HEK293 (cell line): ENCODE measurements at regions not wholly inside any gene's neighbourhood (a gene's known extent, or its start where the extent isn't known, plus 50 kb on each side); places are given as distances from the start of the nearest gene placed in this dataset.

Source experiments
- CTCF ChIP-seq: fragments of 450-650 bp; formaldehyde crosslinking; IDR thresholded peaks from 2 replicates; pipeline ENCODE4 v1.5.1; 2016; ENCODE audit warnings: missing biosample characterization, missing genetic modification characterization
- ZNF76 ChIP-seq: fragments of 450-650 bp; formaldehyde crosslinking; IDR thresholded peaks from 2 replicates; pipeline ENCODE4; 2016; ENCODE audit warnings: low read depth, missing biosample characterization, missing genetic modification characterization, borderline replicate concordance
- TF ChIP-seq, protein P1 (sequence below): fragments of 450-650 bp; formaldehyde crosslinking; IDR thresholded peaks from 2 replicates; pipeline ENCODE4 v1.5.1; 2016; ENCODE audit warnings: missing biosample characterization, missing genetic modification characterization

DNA sequence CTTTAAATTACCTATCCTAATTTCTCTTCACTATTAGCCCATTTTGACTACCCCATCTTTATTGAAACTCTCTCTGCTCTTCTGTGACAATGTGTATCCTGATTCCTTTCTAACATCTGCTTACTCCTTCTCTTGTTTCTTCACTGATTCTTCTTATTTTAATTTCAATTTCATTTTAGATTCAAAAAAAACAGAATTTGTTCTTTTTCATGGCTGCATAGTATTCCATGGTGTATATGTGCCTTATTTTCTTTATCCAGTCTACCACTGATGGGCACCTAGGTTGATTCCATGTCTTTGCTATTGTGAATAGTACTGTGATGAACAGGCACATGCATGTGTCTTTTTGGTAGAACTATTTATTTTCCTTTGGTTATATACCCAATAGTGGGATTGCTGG lies 120.0 kb upstream of the VAMP7 start:
- TF ChIP-seq, protein P1, sequence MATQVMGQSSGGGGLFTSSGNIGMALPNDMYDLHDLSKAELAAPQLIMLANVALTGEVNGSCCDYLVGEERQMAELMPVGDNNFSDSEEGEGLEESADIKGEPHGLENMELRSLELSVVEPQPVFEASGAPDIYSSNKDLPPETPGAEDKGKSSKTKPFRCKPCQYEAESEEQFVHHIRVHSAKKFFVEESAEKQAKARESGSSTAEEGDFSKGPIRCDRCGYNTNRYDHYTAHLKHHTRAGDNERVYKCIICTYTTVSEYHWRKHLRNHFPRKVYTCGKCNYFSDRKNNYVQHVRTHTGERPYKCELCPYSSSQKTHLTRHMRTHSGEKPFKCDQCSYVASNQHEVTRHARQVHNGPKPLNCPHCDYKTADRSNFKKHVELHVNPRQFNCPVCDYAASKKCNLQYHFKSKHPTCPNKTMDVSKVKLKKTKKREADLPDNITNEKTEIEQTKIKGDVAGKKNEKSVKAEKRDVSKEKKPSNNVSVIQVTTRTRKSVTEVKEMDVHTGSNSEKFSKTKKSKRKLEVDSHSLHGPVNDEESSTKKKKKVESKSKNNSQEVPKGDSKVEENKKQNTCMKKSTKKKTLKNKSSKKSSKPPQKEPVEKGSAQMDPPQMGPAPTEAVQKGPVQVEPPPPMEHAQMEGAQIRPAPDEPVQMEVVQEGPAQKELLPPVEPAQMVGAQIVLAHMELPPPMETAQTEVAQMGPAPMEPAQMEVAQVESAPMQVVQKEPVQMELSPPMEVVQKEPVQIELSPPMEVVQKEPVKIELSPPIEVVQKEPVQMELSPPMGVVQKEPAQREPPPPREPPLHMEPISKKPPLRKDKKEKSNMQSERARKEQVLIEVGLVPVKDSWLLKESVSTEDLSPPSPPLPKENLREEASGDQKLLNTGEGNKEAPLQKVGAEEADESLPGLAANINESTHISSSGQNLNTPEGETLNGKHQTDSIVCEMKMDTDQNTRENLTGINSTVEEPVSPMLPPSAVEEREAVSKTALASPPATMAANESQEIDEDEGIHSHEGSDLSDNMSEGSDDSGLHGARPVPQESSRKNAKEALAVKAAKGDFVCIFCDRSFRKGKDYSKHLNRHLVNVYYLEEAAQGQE (tag by site-specific recombination), result no peak
- TF ChIP-seq ZNF76 (tag by site-specific recombination) (no peak), CTCF (tag by site-specific recombination) (no peak)
